ENCODE measurements at regions not wholly inside any gene's neighbourhood (a gene's known extent, or its start where the extent isn't known, plus 50 kb on each side); places are given as distances from the start of the nearest gene placed in this dataset.

- DNase-seq (ENCODE audit: insufficient read length, low spot score) (no peak), FAIRE-seq (no peak)
These were observed 182.2 kb upstream of the STXBP5 start for GRCh38 chr6:147022041-147022440.

GRCh38 chr6:147023148-147023547 is 181.1 kb upstream of the STXBP5 start:
- DNase-seq (ENCODE audit: insufficient read length, low spot score): no peak
- no peak for FAIRE-seq

DNA sequence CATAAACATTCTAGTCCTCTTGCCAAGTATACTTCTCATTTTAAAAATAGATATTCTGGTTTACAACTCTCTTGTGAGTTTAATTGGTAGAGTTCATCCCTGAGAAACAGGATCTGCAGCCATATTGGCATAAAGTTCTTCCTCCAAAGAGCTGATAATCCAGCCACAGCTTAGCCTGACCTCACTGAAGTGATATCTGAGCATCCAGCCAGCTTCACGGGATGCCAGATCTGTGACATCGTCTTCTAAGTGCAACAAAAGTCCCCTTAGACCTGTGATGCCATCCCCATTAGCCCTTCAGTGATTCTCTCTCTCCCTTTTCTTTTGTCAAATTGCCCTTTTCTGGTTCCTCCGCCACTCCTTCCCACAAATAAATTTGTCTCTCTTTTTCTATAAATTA is 180.6 kb upstream of the STXBP5 start:
- FAIRE-seq: no peak

GRCh38 chr6:147029923-147030322 is 174.3 kb upstream of the STXBP5 start:
- no peak for DNase-seq (ENCODE audit: insufficient read length, low spot score)
- FAIRE-seq: no peak

More for the DNA sequence above, 180.6 kb upstream of the STXBP5 start:
- DNase-seq (ENCODE audit: insufficient read length, low spot score): no peak

DNA sequence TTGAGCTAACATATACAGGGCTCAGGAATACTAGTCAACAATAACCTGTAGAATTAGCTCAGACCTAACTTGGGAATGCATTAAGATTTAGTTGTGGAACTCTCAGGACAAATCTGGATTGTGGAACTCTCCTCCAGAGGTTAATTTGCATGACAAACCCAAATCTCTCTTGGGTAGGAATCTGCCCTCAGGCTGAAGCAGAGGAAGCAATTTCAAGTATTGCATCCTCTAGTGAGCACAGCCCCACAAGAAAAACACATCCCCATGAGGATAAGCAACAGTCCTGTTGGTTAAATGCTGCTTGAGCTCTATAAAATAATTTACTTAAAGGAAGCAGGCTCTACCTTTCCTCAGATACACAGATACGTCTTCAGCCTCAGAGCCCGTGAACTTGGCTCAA is 170.9 kb upstream of the STXBP5 start:
- DNase-seq (ENCODE audit: insufficient read length, low spot score) (no peak), FAIRE-seq (no peak)

DNA sequence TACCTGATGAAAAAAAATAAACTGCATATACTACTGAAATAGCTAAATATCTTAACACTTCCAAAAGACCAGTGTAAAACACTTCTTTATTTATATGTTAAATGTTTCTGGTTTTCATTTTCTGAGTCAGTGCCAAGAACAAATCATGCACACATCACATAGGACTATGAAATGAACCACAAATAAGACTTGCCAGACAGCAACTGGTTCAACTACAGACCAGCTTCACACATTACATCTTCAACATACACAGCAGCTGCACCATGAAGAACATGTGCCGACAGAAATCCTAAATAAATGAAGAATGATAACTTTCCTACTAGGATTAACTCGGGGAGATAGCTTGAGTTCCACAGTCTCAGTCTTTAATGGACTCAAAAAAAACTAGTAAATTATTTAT is 168.3 kb upstream of the STXBP5 start:
- no peak for DNase-seq (ENCODE audit: insufficient read length, low spot score)
- FAIRE-seq: no peak

DNA sequence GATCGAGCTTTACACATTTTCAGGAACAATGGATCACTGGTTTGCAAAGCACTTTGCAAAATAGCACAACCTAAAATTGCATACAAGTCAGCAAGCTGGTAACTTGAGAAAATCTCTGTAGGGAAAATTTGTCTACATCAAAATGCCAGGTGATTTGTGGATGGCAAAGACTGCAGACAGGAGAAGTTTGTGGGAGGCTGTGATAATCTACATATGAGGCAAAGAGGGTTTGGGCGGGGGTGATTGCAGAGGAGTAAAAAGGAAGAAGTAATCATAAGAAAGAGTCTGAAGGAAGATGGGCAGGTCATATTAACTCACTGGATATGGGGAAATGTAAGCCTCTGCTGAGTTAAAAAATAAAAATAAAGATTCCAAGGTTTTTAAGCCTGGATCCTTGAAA is 166.3 kb upstream of the STXBP5 start:
- DNase-seq (ENCODE audit: insufficient read length, low spot score): no peak
- no peak for FAIRE-seq

DNA sequence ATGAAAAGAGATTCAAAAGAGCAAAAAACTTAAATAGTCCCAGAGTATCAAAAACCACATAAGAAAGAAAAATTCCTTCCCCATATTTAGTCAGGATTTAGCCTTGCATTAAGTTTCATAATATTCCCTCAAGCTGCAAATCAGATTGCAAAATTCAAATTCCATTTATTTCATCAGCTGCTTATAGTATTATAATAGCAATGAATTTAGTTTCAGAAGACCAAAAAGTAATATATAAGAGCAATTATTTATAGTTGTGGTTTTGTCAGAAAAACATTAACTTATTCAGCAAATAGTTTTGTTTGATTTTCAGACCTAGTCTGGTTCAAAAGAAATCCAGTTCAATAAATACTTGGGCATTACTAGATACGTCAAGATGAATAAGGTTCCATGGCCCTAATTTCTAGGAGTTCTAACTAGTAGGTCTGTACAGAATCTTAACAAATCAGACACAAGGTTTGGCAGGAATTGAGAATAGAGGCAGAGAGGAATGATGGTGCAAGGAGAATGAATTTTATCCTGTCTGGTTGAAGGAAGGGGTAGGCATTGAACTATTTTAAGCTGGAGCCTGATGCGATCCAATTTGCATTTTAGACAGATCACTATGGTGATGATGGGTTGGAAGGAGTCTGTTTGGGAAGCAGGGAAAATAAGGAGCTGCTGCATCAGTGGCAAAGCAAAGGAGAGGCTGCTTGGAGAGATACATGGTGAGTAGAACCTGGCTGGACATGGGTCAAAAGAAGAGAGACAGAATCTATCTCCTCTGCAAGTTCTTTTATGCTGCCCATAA is 163.9 kb upstream of the STXBP5 start:
- no peak for DNase-seq (ENCODE audit: insufficient read length, low spot score)
- no peak for FAIRE-seq

DNA sequence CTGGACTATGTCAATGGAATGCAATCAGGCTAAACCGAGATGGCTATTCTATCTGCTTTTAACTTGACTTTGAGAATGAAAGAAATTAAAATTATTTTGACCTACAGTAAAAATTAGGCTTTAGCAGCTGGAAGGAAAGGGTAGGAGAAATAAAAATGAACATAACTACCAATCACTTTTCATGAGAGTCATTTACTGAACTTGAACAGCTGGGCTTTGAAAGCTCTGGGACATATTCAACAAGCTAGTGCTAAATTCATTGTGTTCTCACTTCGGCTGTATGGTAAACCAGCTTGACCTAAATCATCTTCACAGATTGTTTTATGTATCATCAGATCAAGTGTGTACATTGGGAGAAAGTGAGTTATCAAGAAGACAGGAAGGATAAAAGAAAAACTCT is 161.5 kb upstream of the STXBP5 start:
- DNase-seq (ENCODE audit: insufficient read length, low spot score): no peak
- no peak for FAIRE-seq

- DNase-seq (ENCODE audit: insufficient read length, low spot score) (no peak), FAIRE-seq (no peak)
These were observed 160.2 kb upstream of the STXBP5 start for GRCh38 chr6:147043994-147044477.

DNA sequence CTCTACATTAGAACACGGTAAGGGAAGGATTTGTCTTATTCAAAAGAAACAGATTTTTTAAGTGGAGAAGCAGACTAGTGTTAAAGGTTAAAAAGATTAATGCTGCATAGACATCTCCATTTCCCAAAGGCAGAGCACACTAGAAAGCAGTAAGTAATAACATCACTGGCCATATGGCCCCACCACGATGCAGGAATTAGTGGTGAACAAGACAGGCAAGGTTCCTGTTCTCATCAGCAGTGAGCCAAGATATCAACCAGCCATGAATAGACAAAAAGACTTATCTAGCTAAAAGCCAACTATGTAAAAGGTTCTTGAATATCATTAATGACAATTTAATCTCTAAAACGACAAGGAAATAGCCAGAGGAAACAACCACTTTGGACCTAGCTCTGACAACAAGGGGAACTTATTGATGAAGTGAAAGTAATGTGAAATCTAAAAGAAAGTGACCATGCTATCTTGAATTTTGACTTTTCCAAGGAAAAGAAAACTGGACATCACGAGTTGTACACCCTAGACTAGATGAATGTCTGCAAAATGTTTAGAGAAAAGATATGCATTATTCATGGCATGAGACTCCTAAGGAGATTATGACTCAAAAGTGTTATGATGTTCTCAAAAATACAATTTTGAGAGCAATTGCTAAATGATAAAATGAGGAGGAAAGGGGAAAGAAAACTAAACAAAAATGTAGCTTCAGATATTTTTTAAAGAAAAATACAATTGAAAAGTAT is 157.9 kb upstream of the STXBP5 start:
- FAIRE-seq: no peak
- DNase-seq (ENCODE audit: insufficient read length, low spot score): no peak

DNA sequence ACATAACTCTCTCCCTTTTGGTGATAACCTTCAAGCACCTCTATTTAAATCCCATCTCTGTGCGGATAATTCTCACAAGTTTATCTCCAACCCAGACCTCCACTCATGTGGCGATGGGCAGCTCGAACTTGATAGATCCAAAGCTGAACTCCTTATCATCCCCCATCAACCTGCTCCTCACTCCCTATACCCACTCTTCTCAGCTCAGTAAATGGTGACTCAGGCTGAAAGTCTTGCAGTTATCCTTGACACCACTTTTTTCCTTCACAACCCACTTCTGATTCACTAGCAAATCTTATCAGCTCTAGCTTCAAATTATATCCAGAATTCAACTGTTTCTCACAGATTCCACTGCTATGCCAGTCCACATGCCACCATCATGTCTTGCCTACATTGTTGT is 155.3 kb upstream of the STXBP5 start:
- DNase-seq (ENCODE audit: insufficient read length, low spot score) (no peak), FAIRE-seq (no peak)

- no peak for DNase-seq (ENCODE audit: insufficient read length, low spot score)
- no peak for FAIRE-seq
These were observed 150.8 kb upstream of the STXBP5 start for GRCh38 chr6:147053311-147053921.

GRCh38 chr6:147054158-147054557 is 150.1 kb upstream of the STXBP5 start:
- no peak for FAIRE-seq
- no peak for DNase-seq (ENCODE audit: insufficient read length, low spot score)

- FAIRE-seq (no peak), DNase-seq (ENCODE audit: insufficient read length, low spot score) (no peak)
These were observed 149.3 kb upstream of the STXBP5 start for GRCh38 chr6:147054871-147055270.

DNA sequence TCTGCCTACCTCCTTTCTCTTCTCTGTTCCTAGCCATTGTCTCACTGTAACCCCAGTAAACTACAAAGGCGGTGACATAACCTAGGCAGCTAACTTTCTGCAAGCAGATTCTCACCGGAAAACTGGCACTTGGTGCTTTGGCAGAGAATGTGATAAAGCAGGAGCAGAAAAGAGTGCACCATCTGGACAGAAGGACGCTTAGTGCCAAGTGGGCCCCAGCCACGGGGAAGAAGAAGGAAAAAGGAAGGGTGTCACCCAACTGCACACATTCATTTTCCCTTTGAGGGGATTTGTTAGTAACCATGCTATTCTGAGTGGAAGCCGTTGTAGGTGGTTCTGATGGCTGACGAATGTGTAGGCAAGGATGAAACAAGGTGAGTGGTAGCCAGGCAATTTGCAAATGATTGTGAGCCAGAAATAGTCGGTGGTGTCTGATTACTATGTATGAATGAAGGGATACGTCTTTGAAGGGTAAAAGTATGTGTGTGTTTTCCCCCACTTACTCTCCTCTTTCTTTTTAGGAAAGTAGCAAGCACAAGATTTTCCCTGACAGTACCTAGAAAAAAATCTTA is 148.3 kb upstream of the STXBP5 start:
- no peak for DNase-seq (ENCODE audit: insufficient read length, low spot score)
- no peak for FAIRE-seq

DNA sequence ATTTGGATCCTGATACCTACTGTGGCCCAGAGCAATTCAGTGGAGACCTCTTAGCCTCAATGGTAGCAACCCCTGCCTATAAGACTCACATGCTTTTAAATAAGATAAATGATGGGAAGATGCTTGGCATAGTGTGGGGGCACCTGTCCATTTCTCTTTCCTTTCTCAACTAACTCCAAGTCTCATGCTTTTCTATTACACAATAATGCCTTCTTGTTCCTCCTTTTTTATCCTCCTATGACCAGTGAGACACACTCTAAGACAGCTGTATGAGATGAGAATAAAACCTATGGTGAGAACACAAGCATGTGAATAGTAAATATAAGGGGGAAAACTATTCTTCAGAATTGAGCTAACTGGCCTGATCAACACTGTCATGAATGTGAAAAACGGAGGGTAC is 147.0 kb upstream of the STXBP5 start:
- FAIRE-seq (no peak), DNase-seq (ENCODE audit: insufficient read length, low spot score) (no peak)

DNA sequence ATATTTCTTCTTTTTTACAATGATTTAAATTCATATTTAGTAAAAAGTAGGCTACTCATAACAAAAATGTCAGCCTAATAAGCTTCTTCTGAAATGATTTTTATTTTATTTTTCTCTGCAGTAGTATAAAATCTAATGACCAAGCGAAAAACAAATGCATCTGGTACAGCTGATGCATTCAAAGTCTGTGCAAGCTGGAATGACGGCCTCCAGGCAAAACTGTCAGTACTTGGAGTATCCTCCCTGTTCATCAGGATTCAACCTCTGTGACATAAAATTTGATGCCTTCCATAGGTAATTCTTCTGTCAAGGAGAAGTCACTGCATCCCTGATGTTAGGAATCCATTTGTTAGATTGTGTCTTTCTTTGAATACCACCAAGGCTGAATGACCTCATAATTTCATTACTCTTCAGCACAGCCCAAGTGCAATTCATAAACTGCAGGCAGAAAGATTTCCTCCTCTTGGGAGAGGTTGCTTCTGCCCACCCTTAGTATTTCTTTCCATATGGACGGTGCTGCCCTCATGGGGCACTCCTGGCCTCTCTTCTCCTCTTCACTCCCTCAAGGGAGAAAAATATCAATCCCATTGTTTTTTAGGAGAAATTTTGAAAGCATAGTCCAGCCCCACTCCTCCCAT is 146.4 kb upstream of the STXBP5 start:
- no peak for FAIRE-seq
- DNase-seq (ENCODE audit: insufficient read length, low spot score): no peak

DNA sequence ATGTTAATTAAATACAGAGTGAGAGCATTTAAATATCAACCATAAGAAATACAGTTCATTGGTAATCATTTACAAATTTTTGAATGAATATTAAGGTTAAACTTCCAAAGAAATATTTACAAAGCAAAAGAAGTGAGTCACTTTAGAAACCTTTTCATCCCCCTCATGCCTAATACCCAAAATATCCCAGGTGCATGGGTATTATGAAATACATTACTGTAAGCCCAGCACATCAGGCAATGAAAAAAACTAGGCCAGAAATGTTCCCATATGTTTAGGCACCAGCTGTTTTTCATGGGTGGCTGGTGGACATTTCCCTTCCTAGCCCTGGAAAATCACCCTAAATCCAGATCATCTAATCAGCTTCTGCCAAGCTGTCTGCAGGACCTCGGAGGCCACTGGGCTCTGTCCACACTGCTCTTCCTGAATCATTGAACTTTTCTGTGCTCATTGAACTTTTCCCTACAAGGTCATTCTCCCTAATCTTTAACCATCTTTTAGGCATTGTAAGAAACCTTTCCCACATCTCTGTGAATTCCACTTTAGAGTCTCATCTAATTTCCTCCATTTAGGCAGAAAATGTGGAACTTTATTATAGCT is 145.3 kb upstream of the STXBP5 start:
- FAIRE-seq: no peak

DNA sequence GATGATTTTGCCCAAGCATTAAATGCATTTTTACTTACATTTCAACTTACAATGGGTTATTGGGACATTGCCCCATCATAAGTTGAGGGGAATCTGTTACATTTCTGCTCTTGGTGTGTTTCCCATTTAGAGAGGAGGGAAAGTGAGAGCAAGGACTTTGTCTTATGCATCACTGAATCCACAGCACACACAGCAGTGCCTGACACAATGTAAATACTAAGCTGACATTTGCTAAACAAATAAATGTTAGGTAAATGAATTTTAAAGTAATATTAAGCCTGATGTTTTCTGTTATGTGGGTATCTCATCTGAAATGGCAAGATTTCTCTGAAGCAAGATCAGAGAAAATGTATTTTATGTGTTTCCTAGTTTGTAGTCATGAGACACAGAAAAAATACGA is 143.6 kb upstream of the STXBP5 start:
- FAIRE-seq (no peak), DNase-seq (ENCODE audit: insufficient read length, low spot score) (no peak)

More for the DNA sequence above, 145.3 kb upstream of the STXBP5 start:
- DNase-seq (ENCODE audit: insufficient read length, low spot score): no peak

All from HTR-8/SVneo (cell line).